Activated CD8-positive, alpha-beta memory T cell treated with anti-CD3 and anti-CD28 coated beads for 24 hours (primary cell): ENCODE measurements at regions not wholly inside any gene's neighbourhood (a gene's known extent, or its start where the extent isn't known, plus 50 kb on each side); places are given as distances from the start of the nearest gene placed in this dataset.
"Not testable (repeated sequence)": the region's sequence is repeated elsewhere in the genome, so short reads cannot be mapped to it uniquely, and the experiment has no call there.

ENCODE experiments used
- DNase-seq: peaks from one replicate; pipeline ENCODE4 v3.0.0-alpha.2; 2020

DNA sequence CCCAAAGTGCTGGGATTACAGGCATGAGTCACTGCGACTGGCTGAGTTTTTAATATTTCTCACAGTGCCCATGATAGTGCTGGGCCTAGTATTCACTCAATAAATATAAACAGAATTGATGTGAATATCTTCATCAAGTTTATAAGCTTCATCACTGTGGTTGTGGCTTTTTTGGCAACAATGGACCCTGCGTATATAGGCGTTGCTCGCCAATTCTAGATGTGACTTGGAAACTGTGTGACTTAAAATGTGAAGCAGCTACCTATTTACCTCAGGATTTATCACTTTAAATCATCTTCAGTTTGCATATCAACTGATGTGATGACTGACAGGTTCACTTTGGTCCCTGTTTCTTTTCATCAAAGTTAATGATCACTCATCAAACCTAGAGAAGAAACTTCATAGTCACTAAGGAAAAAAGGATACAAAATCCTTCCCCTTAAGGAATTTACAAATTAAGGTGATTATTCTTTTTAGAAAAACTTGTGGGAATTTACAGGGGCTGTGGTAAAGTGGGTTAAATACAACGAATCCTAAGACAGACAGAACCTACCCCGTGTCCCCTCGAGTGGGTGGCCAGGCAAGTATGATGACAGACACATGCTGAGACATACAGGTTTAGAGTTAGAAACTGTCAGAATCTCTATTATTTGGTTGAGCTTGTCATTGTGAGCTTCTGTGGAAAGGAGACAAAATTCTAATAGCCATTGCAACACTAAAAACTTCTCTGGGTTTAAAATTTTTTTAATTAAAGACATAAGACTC lies 101.3 kb downstream of the AKAP11 start:
- DNase-seq: no peak

DNA sequence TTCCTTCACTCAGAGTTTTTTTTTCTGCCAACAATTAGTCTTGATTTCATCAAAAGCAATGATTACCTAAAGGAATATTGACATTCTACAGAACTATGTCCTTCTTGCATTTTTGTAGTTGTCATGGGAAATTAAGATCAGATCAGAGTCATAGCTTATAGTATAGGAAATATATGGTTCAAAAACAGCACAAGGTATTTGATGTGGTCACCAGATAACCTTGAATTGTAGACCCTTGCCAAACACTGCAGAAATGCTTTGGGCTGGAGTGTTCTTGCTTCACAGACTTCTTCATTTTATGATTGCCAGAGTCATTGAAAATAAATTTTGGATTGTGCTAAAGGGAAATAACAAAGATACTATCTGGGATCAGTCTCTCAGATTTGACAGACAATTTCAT lies 103.7 kb downstream of the AKAP11 start:
- DNase-seq: no peak

DNA sequence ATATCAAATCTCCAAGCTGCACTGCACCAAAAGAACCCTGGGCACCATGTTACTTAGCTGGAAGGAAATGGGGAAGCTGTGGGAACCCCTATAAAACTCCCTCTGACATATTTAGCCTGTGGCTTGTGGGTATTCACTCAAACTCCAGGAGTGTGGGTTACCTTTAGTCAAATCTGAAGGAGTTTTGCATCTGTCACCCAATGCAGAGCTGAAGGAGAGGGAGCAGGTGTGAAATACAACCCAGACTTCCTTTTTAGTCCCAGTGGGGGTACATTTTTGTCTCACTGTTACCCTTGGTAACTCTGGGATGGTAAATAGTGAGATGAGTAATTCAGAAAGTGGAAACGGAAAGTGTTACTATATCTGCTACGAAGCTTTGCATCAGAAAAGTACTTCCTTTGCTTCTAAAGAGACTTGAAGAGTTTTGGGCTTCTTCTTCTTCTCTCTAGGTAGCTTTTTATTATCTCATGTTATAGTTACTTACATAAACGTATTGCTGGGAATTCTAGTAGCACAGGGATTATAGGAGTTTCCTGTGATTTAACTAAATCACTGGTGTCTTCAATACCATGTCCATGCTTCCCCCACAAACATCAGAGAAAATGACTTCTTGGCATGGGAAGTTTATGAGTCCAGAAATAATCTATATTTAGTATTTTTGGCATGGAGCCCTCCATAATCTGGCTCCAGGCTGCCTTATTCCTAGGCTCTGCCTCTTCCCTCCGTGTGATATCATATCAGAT lies 105.9 kb downstream of the AKAP11 start:
- DNase-seq: peak; percentile 73

DNA sequence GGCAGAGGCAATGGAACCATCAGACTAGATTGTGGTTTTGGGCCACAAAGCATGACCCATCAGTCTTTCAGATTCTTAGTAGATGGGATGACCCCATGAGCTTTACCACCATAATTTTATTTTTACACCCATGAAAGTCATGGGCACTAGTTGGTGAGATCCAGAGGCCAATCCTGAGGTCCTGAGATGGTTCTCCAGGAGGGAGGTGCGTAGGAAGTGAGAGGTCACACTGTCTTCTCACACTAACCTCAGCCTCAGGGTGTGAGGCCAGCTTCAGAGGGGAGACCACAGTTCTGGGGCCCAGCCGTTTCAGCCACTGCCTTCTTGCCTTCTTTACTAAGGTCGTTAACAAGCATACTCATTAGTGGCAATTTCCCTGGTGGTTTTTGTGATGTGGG lies 106.4 kb downstream of the AKAP11 start:
- no peak for DNase-seq

DNA sequence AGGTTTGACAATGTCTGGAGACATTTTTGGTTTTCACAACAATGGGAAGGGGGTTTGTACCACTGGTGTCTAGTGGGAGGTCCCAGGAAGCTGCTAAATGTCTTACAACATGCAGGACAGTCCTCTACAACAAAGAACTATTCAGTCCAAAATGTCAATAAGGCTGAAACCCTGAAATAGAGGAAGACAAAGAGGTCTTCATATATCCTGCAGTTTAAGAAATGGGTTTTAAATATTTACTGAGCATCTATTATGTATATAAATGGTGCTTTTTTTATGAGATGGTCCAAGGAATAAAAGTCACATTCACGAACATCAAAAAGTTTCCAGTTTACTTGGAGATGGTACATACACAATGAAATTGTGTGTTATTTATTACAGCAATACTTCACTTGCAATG lies 107.3 kb downstream of the AKAP11 start:
- DNase-seq: no peak

DNA sequence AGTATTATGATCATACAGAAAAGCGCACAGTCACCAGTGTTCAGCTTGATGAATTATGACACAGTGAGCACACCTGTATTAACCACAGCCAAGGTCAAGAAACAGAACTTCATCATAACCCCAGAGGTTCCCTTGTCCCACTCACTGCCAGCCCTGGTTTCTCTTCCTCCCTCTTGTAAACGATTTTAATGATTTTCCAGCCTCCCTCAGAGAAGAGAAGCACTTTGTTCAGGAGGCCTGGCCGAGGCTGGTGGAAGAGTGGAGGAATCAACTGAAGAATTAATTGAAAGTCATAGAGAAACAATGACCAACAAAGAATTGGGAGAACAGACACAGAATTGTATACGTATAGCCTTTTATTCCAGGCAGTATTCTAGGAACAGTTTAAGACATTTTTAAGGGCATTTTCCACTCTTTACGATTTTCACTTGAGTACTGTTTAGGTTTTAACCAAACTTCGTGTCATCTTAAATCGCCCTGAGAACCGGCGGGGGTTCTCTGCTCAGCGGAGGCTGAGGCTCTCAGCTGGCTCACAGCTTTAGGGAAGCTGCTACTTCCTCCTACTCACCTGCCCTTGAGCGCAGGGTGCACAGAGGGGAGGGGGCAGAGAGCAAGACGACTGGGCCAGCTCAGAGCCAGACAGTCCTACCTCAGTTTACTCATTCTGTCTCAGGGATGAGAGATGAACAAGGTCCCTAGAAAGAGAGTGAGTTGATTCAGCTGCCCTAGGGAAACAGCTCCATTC lies 108.6 kb downstream of the AKAP11 start:
- DNase-seq: no peak

DNA sequence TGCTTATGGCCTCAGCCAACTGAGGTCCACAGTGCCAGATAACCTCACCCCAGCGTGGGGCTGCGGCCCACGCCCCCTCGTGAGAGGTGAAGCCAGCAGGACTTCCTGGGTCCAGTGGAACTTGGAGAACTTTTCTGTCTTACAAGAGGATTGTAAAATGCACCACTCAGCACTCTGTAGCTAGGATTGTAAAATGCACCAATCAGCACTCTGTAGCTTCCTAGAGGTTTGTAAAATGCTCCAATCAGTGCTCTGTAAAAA lies 109.1 kb downstream of the AKAP11 start:
- DNase-seq: no peak

DNA sequence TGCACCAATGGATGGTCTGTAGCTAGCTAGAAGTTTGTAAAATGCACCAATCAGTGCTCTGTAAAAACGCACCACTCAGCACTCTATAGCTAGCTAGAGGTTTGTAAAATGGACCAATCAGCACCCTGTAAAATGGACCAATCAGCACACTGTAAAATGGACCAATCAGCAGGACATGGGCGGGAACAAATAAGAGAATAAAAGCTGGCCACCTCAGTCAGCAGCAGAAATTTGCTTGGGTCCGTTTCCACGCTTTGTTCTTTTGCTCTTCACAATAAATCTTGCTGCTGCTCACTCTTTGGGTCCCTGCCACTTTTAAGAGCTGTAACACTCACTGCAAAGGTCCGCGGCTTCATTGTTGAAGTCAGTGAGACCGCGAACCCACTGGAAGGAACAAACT lies 109.5 kb downstream of the AKAP11 start:
- DNase-seq: not testable (repeated sequence)

DNA sequence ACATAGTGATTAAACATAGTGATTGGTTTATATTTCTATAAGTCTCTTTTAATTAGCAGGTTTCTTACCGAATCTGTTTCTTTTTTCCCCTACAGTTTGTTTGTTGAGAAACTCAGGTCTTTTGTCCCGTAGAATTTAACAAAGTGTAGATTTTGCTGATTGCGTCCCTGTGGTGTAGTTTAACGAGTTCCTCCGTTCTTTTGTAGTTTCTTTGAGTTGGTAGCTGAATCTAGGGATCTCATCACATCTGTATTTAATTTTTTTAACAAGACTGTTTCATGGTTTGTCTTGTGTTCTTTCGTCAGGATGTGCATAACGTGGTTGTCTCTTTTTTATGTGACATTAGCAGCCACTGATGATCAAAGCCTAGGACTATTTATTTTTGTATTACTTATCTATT lies 111.1 kb downstream of the AKAP11 start:
- no peak for DNase-seq

DNA sequence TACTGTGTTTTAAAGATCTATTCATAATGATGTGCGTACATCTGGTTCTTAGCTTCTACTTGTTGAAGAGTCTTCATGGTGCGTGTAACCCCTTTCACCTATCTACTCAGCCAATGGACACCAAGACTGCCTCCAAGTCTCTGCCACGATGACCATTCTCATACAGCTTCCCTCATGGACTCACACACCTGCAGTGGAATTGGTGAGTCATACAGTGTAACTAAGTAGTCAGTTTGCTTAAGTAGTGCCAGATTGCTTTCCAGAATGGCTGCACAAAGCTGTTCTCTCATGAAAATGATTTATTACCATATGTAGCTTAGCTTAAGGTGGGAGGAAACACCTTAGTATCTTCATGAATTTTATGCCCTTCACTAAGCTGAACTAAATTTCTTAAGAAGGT lies 112.3 kb downstream of the AKAP11 start:
- no peak for DNase-seq

DNA sequence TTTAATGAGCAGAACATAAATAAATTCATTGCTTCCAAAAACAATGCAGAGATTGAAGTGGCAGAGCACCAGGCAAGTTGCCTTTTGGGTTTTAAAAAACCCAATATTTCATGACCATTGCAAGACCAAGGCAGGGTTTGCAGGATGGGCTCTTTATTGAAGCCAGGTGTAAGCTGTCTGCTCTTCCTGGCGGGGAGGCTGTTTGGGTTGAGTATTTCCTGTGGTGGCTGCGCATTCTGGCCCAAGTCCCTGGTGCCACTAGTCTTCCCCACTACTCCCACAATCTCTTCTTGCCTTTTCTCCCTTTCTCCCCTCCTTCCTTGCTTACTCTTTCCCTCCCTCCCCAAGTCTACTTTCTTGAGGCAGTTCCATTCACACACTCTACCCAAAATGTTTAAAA lies 116.4 kb downstream of the AKAP11 start:
- no peak for DNase-seq

DNA sequence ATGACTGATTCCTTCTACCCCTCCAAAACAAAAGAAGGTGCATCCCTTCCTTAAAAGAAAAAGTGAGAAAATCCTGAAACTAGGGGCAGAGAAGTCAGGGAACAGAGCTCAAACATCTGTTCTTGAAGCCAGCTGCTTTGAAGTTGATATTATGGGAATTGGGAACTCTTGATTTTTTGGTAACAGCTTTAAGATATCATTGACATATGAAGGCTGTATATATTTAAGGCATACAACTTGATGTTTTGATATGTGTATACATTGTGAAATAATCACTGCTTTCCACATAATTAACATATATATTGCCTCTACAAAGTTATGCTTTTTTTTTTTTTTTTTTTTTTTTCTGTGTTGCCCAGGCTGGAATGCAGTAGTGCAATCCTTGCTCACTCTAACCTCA lies 117.1 kb downstream of the AKAP11 start:
- DNase-seq: no peak

DNA sequence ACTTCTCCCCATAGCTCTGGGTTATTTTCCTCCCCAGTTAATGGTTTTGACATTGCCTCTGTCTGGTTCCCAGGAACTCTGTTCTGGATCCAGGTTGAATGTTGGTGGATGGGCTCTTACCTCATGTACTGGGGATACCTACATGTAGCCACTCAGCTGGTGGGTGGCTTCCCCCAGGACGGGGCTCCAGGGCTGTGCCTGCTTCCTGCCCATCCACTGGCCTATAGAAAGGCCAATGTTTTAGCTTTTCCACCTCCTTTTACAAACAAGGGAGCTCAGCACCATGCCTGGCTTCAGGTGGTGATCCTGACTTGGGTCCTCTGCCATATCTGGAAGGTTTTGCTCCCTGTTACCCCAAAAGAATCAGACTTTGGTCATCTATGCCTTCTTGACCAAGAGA lies 120.2 kb downstream of the AKAP11 start:
- peak; percentile 63 for DNase-seq

DNA sequence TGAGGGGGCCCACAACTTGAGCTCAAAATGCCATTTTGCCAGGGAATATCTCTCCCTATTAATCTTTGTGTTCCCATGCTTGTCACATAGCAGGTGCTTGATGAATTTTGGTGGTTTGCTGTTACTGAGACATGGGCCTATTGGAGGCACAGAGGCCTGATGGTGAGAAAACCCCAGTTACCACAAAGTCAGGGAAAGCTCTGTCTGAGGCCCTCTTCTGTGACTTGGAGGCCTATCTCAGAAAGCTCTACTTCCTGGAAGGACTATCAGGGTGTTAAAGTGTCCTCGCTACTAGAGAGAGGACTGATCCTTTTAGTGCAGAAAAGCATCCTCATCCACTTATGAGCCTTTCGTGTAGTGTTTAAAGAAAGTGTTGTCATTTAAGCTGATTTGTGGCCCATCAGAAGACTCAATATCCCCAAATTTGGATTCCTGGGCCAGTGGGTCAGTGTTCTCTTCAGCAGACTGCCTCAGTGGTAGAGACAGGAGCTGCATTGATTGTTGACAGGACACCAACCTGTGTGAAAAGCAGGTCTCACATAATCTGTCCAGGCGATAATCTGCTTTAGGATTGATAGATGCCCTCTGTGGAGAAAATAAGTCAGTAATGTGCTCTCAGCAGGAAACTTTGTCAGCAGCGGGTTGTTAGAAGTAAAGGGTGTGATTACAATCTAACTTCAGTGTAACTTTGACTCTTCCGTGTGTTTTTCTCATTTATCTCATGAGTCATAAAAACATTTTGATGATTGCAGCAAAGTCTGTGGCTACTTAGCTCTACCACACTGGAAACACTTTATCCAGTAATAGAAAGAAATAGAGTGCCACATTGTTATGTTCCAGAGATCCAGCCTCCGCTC lies 121.0 kb downstream of the AKAP11 start:
- peak; percentile 73 for DNase-seq

DNA sequence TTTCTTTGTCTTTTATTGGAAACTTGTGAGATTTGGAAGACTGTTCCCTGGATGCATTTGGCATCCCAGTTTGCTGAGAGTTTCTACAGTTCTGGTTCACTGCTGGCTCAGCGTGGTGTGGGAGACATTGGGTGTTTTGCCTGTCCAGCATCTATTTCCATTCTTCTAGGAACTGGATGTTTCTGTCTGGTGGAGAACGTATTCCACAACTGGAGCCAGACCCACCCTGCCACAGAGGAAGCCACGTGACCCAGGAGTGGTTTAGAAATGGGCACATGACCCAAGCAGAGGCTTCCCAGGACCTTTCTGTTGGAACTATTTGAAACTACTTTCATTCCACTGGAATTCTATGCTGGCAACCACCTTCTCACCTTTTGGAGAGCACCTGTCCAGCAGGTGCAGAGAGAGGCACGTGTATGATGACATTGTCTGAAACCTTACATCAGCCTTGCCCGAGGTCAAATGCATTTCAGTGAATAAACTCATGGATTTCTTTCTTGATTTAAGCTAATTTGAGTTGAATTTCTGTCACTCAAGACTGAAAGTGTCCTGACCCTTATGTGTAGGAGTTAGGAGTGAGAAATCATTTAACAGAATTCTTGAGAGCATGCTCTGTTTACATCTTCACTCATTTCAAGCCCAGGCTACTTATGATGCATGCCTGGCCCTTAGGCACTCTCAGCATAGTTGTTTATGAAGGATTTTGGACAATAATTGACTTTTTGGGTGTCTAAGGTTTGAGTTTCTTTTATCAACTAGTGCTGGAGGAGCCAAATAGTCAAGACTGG lies 121.8 kb downstream of the AKAP11 start:
- DNase-seq: peak; percentile 75

DNA sequence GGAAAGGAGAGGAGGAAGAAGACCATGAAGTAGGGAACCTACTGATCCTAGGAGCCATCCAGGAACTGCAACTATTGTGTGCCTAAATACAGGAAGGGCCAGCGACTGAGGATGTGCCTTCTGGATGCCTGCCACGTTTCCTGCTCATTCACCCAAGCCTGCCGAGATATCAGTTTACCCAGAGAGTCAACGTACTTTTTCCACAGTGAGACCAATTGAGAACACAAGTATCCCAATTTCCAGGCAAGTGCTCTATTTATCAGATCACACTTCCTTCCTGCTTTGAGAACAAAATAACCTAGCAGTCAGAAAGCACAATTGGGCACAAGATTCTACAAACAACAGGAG lies 122.4 kb downstream of the AKAP11 start:
- DNase-seq: no peak

DNA sequence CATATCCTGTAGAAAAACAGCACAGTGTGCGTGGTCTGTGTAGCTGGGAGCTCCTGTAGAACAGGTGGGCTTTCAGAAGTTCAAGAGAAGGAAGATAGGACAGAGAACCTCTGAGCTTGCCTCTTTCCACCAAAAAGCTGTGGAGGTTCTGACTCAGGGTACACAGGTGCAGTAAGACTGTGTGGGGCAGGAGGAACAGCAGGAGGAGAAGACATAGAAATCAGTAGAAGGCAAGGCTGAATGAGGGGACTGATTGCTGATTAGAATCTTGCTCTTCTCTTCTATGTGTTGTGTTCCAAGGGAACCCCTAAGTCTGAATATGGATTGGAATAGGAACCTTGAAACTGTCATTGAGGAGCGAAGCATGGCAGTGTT lies 122.7 kb downstream of the AKAP11 start:
- peak; percentile 67 for DNase-seq

DNA sequence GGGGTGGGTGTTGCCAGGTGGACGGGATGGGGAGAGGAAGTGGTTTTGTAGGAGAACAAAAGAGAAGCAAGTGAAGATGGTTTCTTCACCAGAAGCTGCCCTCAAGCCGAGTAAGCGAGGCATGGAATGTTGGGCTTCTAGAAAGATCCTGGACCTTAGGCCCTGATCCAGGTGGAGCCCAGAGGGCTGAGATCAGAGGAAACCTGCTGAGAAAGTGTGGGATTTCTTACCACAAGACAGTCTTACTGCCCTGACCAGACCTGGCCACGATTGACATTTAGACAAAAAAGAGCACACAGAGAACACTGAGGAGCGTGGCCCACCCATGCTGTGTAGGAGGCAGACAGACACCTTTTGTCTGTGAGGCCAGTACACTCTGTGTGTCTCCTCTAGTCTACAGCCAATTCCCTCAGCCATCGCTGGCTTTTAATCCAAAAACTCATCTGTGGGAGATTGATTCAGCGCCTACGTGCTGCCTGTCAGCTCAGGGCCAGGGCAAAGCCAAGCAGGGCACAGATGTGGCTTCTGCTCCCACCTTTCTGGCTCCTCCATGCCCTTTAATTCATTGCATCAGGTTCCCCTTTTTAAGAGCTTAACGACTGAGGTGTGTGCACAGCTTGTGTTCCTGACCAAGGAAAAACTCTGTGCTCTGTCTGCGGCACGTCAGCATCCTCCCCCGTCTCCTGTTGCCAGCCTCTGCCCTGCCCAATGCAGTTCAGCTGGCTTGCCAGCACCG lies 123.3 kb downstream of the AKAP11 start:
- peak; percentile 77 for DNase-seq

DNA sequence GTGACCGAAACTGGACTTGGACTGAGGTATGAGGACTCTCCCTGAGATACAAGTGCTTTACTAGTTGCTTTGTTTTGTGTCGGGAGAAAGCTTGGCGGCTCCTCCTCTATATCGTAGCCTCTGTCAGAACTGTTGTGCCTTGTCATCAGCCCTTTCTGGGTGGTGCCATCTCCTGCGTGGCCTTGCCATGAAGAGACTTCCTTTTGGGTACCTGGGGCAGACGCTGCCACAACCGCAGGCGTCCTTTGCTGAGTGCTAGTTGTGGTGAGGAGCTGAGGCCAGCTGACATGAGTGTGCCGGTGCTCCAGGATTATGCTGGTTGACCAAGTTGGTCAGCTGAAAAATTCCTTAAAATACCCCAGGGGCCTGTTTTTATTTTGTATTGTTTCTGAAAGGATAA lies 124.5 kb downstream of the AKAP11 start:
- DNase-seq: peak; percentile 78

DNA sequence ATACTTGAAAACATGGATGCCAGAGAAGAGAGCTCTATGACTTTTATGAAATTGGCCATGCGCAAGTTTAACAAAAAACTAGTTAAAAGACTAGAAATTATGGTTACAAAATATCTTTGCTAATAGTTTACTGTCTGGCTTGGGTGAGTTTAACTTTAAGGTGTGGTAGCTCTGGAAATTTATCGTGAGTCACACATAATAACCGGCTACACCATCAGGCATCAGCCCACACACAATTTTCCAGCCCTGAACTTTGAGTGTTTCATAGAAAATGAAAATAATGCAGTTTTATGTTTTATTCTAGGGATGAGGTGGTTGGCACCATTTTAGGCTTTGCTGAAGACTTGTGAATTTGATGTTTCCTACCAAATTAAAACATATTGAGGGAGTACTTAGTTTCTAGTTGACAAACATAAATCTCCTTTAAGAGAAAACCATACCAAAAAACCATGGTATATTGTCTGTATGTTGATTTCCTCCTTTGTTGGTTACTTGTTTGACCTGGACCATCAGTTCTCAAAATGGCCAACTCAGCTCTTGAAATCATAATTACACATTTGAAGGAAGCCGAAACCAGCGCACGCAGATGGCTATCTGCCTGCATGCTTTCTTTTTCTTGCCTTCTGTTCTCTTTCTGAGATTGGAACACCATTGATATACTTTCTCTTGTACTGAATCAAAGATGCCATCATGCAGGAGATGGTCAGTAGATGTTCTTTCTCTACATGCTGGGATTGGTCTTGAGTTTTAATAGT lies 125.1 kb downstream of the AKAP11 start:
- no peak for DNase-seq

DNA sequence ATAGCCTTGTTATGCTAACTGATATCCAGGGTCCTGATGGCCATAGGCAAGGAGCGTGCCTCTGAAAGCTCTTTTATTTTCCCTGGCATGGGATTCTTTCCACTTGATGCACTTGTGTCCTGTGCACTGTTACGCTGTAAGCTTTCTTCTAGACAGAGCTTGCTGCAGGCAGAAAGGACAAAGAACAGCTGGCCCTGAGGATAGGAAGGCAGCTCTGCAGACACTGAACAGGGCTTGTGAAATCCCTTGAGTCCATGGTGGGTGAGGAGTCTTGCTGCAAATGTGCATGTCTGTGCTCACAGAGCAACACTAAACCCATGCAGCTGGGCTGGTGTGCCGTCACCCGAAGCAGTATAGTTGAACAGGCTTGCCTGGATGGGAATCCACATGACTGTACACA lies 126.6 kb downstream of the AKAP11 start:
- no peak for DNase-seq
